Hepatocyte (in vitro differentiated cells): ENCODE measurements at regions not wholly inside any gene's neighbourhood (a gene's known extent, or its start where the extent isn't known, plus 50 kb on each side); places are given as distances from the start of the nearest gene placed in this dataset.

Source experiments
- CTCF ChIP-seq: fragments of 200-600 bp; sonication (generic); IDR thresholded peaks from 2 replicates; pipeline ENCODE4 v1.5.1; 2016; ENCODE audit warnings: antibody characterized with exemption, mild to moderate bottlenecking; ENCODE audit not compliant: poor library complexity
- EZH2 ChIP-seq: fragments of 200-600 bp; sonication (generic); IDR thresholded peaks from 2 replicates; pipeline ENCODE4 v1.6.1; 2016; ENCODE audit warnings: antibody characterized with exemption, mild to moderate bottlenecking, borderline replicate concordance

GRCh38 chr4:10873809-10874208, 189.2 kb upstream of the CLNK start:
- no peak for TF ChIP-seq CTCF
- TF ChIP-seq EZH2 = no peak
